CD4-positive, alpha-beta T cell treated with Interleukin-17A for 4 hours (primary cell): ENCODE measurements at regions not wholly inside any gene's neighbourhood (a gene's known extent, or its start where the extent isn't known, plus 50 kb on each side); places are given as distances from the start of the nearest gene placed in this dataset.
"Not testable (repeated sequence)": the region's sequence is repeated elsewhere in the genome, so short reads cannot be mapped to it uniquely, and the experiment has no call there.

Experiments used
- DNase-seq: peaks from one replicate; pipeline ENCODE4 v3.0.0-alpha.2; 2020; ENCODE audit warnings: mixed read lengths

DNA sequence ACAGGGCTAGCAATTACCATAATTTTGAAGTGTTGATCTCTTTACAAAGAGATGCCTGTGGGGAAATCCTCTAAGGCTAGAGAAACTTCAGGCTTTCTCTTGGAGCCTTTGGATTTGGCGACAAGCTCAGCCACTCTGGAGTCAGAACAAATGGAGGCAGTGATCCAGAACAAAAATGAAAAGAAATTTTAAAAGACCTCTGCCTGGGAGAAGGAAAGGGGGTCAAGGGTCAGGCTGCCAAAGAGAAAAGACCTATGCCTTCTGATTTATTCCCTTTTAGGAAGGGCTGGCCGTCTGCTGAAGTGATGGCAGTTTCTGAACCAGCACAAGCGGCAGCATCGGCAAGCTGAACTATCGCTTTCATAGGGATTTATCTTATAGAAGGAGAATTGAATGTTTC lies 140.8 kb upstream of the SFRP2 start:
- DNase-seq: no peak

GRCh38 chr4:153927451-153927850 lies 138.6 kb upstream of the SFRP2 start:
- no peak for DNase-seq

GRCh38 chr4:153922148-153922547 lies 133.3 kb upstream of the SFRP2 start:
- no peak for DNase-seq

DNA sequence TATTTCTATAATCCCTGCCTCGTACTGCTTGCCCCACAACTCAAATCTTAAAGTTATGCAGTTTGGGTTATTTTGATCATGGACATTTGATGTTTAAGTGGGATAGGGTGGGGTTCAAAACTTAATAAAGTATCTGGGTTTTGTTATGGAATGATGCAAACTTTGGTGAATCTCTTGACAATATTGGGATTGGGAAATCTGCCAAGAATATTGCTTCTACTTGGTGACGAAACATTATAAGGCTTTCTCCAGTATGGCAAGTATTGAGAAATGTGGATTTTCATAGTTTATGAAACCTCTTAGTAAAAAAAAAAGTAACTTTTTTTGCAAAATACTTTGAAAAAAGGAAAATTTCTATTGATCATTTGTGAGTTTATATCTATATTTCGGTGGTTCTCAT lies 130.8 kb upstream of the SFRP2 start:
- no peak for DNase-seq

DNA sequence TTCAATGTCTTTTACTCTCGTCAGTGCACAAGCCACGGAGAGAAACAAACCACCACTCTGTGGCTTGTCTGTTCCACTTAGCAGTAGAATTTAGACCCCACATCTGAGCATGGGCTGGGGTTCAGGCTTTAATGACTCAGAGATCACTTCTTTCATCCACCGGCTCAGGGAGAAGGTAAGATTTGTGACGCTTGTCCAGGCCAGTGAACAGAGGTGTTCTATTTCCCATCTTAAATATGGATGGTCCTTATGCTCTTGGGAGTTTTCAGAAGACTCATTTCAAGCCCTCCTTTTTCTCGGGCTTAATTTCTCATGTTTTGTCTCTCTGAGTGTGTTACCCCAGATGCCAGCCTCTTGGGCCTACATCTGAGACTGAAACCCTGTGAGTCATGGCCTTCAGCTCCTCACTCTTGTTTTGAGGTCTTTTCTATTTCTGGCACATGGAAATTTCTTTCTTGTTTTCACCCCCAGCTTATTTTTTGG lies 127.4 kb upstream of the SFRP2 start:
- DNase-seq: no peak

DNA sequence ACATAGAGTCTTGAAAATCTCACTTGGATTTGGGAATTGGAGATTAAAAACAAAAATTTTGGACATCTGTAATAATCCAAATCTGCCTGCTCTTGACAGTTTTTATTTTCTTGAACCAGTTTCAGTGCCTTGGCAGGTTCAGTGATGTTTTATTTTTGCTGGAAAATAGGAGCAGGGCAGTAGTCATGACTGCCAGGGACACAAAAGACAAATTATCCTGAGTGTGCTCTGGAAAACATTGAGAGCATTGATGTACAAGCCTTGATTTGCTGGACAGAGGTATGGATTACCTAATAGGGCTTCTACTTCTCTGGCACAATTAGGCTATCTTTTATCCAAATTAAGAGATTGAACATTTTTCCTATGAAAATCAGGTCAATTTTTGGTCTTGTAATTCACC lies 123.4 kb upstream of the SFRP2 start:
- DNase-seq: no peak

- no peak for DNase-seq
These were observed 120.8 kb upstream of the SFRP2 start for GRCh38 chr4:153909672-153910071.

DNA sequence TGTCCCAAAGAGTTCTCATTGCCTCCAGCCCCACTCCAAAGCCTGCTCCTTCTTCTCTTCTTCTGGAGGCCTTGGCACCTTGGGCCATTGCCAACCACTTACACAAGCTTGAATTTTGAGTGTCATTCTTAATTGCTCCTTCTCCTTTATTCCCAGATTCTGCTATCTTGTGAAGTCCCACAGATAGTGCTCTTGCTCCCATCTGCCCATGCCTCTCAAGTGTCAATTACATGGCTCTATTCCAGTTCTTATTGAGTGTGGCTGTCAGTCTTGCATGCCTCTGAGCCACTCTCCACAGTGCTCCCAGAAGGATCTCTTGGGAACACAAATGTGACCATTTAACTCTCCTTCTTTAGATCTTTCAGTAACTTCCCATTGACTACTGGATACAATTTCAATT lies 117.3 kb upstream of the SFRP2 start:
- no peak for DNase-seq

DNA sequence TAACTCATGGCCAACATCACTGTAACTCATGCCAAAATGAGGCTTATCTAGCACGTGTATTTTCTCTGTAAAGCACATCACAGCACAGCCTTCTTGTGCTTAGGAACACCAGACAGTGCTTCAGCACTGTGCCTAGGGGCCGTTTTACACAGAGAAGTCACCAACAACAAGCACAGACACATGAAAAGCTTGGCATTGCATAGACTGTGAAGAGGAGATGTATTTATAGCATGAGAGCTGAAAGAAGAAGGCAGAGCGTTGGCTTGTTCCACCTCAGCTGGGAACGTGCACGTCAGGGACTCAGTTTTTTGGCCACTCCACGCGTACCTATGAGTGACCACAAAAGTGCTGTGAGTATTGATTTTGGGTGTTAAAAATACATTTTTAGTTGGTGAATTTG lies 116.3 kb upstream of the SFRP2 start:
- DNase-seq: no peak

- DNase-seq: no peak
These were observed 115.1 kb upstream of the SFRP2 start for GRCh38 chr4:153904011-153904410.

- DNase-seq: no peak
These were observed 112.3 kb upstream of the SFRP2 start for GRCh38 chr4:153901220-153901619.

- no peak for DNase-seq
These were observed 111.5 kb upstream of the SFRP2 start for GRCh38 chr4:153900426-153900825.

GRCh38 chr4:153890761-153891160 lies 101.9 kb upstream of the SFRP2 start:
- DNase-seq: no peak

- DNase-seq: no peak
These were observed 98.3 kb upstream of the SFRP2 start for GRCh38 chr4:153887217-153887616.

GRCh38 chr4:153884325-153884724 lies 95.4 kb upstream of the SFRP2 start:
- no peak for DNase-seq

DNA sequence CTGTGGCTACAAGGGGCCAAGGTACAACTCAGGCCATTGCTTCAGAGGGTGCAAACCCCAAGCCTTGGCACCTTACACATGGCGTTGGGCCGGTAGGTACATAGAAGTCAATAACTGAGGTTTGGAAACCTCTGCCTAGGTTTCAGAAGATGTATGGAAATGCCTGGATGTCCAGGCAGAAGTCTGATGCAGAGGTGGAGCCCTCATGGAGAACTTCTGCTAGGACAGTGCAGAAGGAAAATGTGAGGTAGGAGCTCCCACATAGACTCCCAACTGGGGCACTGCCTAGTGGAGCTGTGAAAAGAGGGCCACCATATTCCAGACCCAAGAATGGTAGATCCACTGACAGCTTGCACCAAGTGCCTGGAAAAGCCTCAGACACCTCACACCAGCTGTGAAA lies 92.1 kb upstream of the SFRP2 start:
- DNase-seq: no peak

DNA sequence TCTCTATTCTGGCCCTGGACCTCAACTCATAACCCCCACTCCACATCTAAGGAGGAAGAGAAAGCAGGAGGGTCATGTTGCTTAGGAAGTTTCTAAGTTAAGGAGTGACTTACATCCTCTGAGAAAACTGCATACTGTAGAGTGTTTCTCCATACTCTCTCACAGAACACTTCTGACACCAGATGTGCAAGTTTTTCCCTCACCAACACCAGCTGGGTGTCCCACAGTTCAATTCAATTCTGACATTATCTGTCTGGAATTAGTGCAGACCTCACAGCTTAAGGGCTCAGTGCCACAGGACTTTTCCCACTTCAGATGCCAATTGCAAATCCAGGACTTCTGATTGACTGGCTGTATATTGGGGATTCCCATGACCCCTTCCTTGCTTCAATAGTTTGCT lies 89.0 kb upstream of the SFRP2 start:
- no peak for DNase-seq

DNA sequence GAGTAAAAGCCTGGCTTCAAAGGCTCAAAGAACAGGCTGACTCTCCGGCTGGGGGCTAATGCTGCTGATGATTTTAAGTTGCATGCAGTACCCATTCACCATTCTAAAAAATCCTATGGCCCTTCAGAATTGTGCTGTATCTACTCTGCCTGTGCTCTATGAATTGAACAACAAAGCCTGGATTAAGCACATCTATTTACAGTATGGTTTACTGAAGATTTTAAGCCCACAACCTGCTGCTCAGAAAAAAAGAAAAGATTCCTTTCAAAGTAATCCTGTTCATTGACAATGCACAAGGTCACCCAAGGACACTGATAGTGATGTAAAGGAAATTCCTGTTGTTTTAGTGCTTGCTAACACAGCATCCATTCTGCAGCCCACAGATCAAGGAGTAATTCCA lies 84.9 kb upstream of the SFRP2 start:
- DNase-seq: no peak

- not testable (repeated sequence) for DNase-seq
These were observed 77.9 kb upstream of the SFRP2 start for GRCh38 chr4:153866766-153867165.

DNA sequence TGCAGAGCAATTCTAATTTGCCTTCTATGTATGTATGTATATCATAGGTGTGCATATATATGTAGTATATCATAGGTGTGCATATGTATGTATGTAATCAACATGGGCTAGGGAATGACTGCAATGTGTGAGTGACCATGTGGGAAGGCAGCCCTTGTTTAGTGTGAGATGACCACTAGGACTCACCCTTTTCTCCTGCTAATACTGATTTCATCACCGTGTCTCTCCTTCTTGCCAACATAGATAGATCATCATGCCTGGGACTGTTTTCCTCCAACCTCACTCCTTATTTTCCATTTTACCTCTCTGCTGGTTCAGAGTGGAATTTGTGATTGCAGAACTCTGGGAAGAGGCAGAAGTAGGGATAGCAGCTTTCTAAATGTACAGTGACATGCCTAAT lies 63.6 kb upstream of the SFRP2 start:
- no peak for DNase-seq

GRCh38 chr4:153850533-153851280 lies 61.8 kb upstream of the SFRP2 start:
- DNase-seq: no peak

- no peak for DNase-seq
These were observed 55.3 kb upstream of the SFRP2 start for GRCh38 chr4:153844144-153844543.
